H1 (cell line): ENCODE measurements at regions not wholly inside any gene's neighbourhood (a gene's known extent, or its start where the extent isn't known, plus 50 kb on each side); places are given as distances from the start of the nearest gene placed in this dataset.

Experiments
- BACH1 ChIP-seq: IDR thresholded peaks from 2 replicates; pipeline ENCODE4 v1.6.1; 2012; ENCODE audit warnings: low read length, improper control_type of control experiment
- CHD2 ChIP-seq: IDR thresholded peaks from 2 replicates; pipeline ENCODE4 v1.6.1; 2012; ENCODE audit warnings: low read length, improper control_type of control experiment
- EGR1 ChIP-seq: IDR thresholded peaks from 2 replicates; pipeline ENCODE4 v1.6.1; 2011; ENCODE audit warnings: low read depth, low read length, borderline replicate concordance
- EZH2 ChIP-seq: fragments of 200-600 bp; sonication (generic); IDR thresholded peaks from 2 replicates; pipeline ENCODE4 v1.7.1; 2012; ENCODE audit warnings: low read depth, mild to moderate bottlenecking, moderate library complexity, low read length, inconsistent platforms; ENCODE audit not compliant: severe bottlenecking
- NANOG ChIP-seq: IDR thresholded peaks from 2 replicates; pipeline ENCODE4 v1.6.1; 2011; ENCODE audit warnings: low read length, low read depth, mild to moderate bottlenecking, inconsistent platforms; ENCODE audit not compliant: insufficient read depth, poor library complexity, severe bottlenecking
- POLR2AphosphoS5 ChIP-seq: IDR thresholded peaks from 2 replicates; pipeline ENCODE4 v1.6.1; 2011; ENCODE audit warnings: low read depth, low read length
- TF ChIP-seq, protein P1 (sequence below), 3 experiments: IDR thresholded peaks; 1 replicate in 2 of 3; 2 replicates in 1 of 3; pipeline versions ENCODE4 v1.5.1 to v1.6.1; 2011; ENCODE audit warnings: low read length in 3 of 3, mild to moderate bottlenecking in 3 of 3, inconsistent platforms in 2 of 3, low read depth in 1 of 3, moderate library complexity in 1 of 3; ENCODE audit not compliant: insufficient read depth in 1 of 3; ENCODE audit errors: control extremely low read depth in 1 of 3

DNA sequence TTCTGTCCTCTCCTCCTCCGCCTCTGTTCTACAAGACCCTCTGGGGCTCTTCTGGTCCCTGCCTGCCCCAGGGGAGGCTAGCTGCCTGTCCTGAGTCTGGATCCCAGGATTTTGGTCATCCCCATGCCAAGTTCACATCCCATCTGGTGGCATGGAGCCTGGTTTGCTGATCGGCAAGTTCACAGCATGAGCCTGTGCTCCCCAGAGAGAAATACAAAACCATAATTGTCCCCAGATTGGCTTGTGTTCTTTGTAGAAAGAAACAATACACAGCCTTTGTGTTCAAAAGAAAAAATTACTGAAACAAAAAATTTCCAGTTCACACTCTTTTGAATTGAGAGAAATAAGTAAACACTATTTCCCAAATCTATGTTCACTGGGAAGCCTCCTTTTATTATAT lies 149.4 kb upstream of the ZC3H12A start:
- TF ChIP-seq NANOG: no peak
- no peak for TF ChIP-seq BACH1
- TF ChIP-seq, protein P1, sequence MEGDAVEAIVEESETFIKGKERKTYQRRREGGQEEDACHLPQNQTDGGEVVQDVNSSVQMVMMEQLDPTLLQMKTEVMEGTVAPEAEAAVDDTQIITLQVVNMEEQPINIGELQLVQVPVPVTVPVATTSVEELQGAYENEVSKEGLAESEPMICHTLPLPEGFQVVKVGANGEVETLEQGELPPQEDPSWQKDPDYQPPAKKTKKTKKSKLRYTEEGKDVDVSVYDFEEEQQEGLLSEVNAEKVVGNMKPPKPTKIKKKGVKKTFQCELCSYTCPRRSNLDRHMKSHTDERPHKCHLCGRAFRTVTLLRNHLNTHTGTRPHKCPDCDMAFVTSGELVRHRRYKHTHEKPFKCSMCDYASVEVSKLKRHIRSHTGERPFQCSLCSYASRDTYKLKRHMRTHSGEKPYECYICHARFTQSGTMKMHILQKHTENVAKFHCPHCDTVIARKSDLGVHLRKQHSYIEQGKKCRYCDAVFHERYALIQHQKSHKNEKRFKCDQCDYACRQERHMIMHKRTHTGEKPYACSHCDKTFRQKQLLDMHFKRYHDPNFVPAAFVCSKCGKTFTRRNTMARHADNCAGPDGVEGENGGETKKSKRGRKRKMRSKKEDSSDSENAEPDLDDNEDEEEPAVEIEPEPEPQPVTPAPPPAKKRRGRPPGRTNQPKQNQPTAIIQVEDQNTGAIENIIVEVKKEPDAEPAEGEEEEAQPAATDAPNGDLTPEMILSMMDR (IDR thresholded peaks at IDR 0.05; ENCODE audit: control extremely low read depth in 1 of 3, insufficient read depth in 1 of 3, low read depth in 1 of 3, low read length in 3 of 3): no peak
- TF ChIP-seq EZH2: no peak
- no peak for TF ChIP-seq CHD2
- no peak for TF ChIP-seq EGR1
- no peak for TF ChIP-seq POLR2AphosphoS5
